Vagina (tissue), 2 donors: ENCODE measurements at regions not wholly inside any gene's neighbourhood (a gene's known extent, or its start where the extent isn't known, plus 50 kb on each side); places are given as distances from the start of the nearest gene placed in this dataset.

ENCODE experiments used
- CTCF ChIP-seq, 3 experiments: fragments of 450-650 bp in 2 of 3; fragments of 200-600 bp in 1 of 3; sonication (generic) in 1 of 3; IDR thresholded peaks; one replicate each; pipeline ENCODE4 v1.5.1; 2017 to 2019; ENCODE audit warnings: antibody characterized with exemption in 3 of 3, mild to moderate bottlenecking in 2 of 3, moderate library complexity in 2 of 3
- POLR2A ChIP-seq, 2 donors: fragments of 450-650 bp; IDR thresholded peaks; one replicate each; pipeline ENCODE4 v1.6.1; 2017; ENCODE audit warnings: antibody characterized with exemption in 2 of 2, mild to moderate bottlenecking in 2 of 2, moderate library complexity in 2 of 2

DNA sequence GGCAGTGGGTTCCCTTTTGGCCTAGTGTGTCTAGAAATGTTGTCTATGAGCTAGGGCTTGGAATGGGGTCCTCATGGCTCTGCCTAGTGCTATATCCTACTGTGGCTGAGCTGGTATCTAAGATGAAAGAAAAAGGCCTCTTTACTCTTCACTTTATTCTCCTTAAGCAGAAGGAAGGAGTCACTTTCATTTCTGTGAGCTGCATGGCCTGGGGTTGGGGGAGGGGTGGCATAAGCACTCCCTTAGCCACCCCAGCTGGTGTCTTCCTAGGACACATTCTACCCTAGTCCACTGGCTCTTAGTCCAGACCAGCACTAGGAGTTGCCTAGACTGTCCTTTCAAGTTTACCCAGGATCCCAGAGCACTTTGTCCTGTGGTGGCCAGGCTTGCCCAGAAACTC is 1148.9 kb upstream of the CNTN5 start:
- TF ChIP-seq CTCF (IDR thresholded peaks at IDR 0.05) (no peak), POLR2A (IDR thresholded peaks at IDR 0.05) (no peak)
